ENCODE measurements at regions not wholly inside any gene's neighbourhood (a gene's known extent, or its start where the extent isn't known, plus 50 kb on each side); places are given as distances from the start of the nearest gene placed in this dataset.

GRCh38 chr4:156475322-156475721, 496.3 kb downstream of the PDGFC start:
- H3K4me3 ChIP-seq (ENCODE audit: low read depth, low read length): no peak overlapping the region
- H3K4me1 ChIP-seq (ENCODE audit: insufficient read depth): no peaks in the 10 kb centered on the region
- peak; percentile 32 for DNase-seq (ENCODE audit: extremely low spot score)
- H3K27ac ChIP-seq (ENCODE audit: low read depth): no peak overlapping the region
- H3K36me3 ChIP-seq (ENCODE audit: insufficient read depth): no peaks in the 10 kb centered on the region

- Histone ChIP-seq H3K4me1 (ENCODE audit: insufficient read depth) (no peaks in the 10 kb centered on the region), H3K36me3 (ENCODE audit: insufficient read depth) (no peaks in the 10 kb centered on the region), H3K27ac (ENCODE audit: low read depth) (no peak overlapping the region), H3K4me3 (ENCODE audit: low read depth, low read length) (no peak overlapping the region)
- no peak for DNase-seq (ENCODE audit: extremely low spot score)
- WGBS: 77% methylated on average over 3 of the region's 3 CpGs
These were observed 498.4 kb downstream of the PDGFC start for GRCh38 chr4:156473151-156473550.

- H3K27ac ChIP-seq (ENCODE audit: low read depth): no peak overlapping the region
- 88% methylated on average over 1 of the region's 1 CpG for WGBS
- H3K4me1 ChIP-seq (ENCODE audit: insufficient read depth): no peaks in the 10 kb centered on the region
- H3K4me3 ChIP-seq (ENCODE audit: low read depth, low read length): no peak overlapping the region
- H3K36me3 ChIP-seq (ENCODE audit: insufficient read depth): no peaks in the 10 kb centered on the region
- DNase-seq (ENCODE audit: extremely low spot score): no peak
These were observed 499.0 kb downstream of the PDGFC start for GRCh38 chr4:156472624-156473023.

GRCh38 chr4:156459584-156459983, 505.9 kb upstream of the CTSO start:
- H3K27ac ChIP-seq (ENCODE audit: low read depth): no peak overlapping the region
- no peak for DNase-seq (ENCODE audit: extremely low spot score)
- no peaks in the 10 kb centered on the region for H3K4me1 ChIP-seq (ENCODE audit: insufficient read depth)
- WGBS: 86% methylated on average over 5 of the region's 5 CpGs
- no peak overlapping the region for H3K4me3 ChIP-seq (ENCODE audit: low read depth, low read length)
- H3K36me3 ChIP-seq (ENCODE audit: insufficient read depth): no peaks in the 10 kb centered on the region

GRCh38 chr4:156456830-156457229, 503.2 kb upstream of the CTSO start:
- no peak overlapping the region for H3K4me3 ChIP-seq (ENCODE audit: low read depth, low read length)
- DNase-seq (ENCODE audit: extremely low spot score): no peak
- no peaks in the 10 kb centered on the region for H3K4me1 ChIP-seq (ENCODE audit: insufficient read depth)
- no peak overlapping the region for H3K27ac ChIP-seq (ENCODE audit: low read depth)
- no peaks in the 10 kb centered on the region for H3K36me3 ChIP-seq (ENCODE audit: insufficient read depth)
- 91% methylated on average over 2 of the region's 2 CpGs for WGBS

GRCh38 chr4:156443488-156443887, 489.8 kb upstream of the CTSO start:
- Histone ChIP-seq H3K4me1 (ENCODE audit: insufficient read depth) (no peaks in the 10 kb centered on the region), H3K36me3 (ENCODE audit: insufficient read depth) (no peaks in the 10 kb centered on the region), H3K4me3 (ENCODE audit: low read depth, low read length) (no peak overlapping the region), H3K27ac (ENCODE audit: low read depth) (no peak overlapping the region)
- no peak for DNase-seq (ENCODE audit: extremely low spot score)
- WGBS: 98% methylated on average over 10 of the region's 10 CpGs

- DNase-seq (ENCODE audit: extremely low spot score): no peak
- Histone ChIP-seq H3K4me1 (ENCODE audit: insufficient read depth) (no peaks in the 10 kb centered on the region), H3K4me3 (ENCODE audit: low read depth, low read length) (no peak overlapping the region), H3K36me3 (ENCODE audit: insufficient read depth) (no peaks in the 10 kb centered on the region), H3K27ac (ENCODE audit: low read depth) (no peak overlapping the region)
These were observed 489.2 kb upstream of the CTSO start for GRCh38 chr4:156442912-156443311.

- WGBS: 78% methylated on average over 4 of the region's 4 CpGs
These were observed 486.0 kb upstream of the CTSO start for GRCh38 chr4:156439576-156440200.

GRCh38 chr4:156437666-156438065, 484.0 kb upstream of the CTSO start:
- WGBS: 48% methylated on average over 2 of the region's 2 CpGs
- Histone ChIP-seq H3K27ac (ENCODE audit: low read depth) (no peak overlapping the region), H3K4me1 (ENCODE audit: insufficient read depth) (no peaks in the 10 kb centered on the region), H3K36me3 (ENCODE audit: insufficient read depth) (no peaks in the 10 kb centered on the region), H3K4me3 (ENCODE audit: low read depth, low read length) (no peak overlapping the region)
- no peak for DNase-seq (ENCODE audit: extremely low spot score)

More at GRCh38 chr4:156439576-156440200, 486.0 kb upstream of the CTSO start:
- H3K4me3 ChIP-seq (ENCODE audit: low read depth, low read length): no peak overlapping the region
- no peak for DNase-seq (ENCODE audit: extremely low spot score)
- no peaks in the 10 kb centered on the region for H3K36me3 ChIP-seq (ENCODE audit: insufficient read depth)
- H3K27ac ChIP-seq (ENCODE audit: low read depth): no peak overlapping the region
- H3K4me1 ChIP-seq (ENCODE audit: insufficient read depth): no peaks in the 10 kb centered on the region

- Histone ChIP-seq H3K4me1 (ENCODE audit: insufficient read depth) (no peaks in the 10 kb centered on the region), H3K36me3 (ENCODE audit: insufficient read depth) (no peaks in the 10 kb centered on the region), H3K27ac (ENCODE audit: low read depth) (no peak overlapping the region), H3K4me3 (ENCODE audit: low read depth, low read length) (no peak overlapping the region)
- WGBS: 96% methylated on average over 1 of the region's 1 CpG
- DNase-seq (ENCODE audit: extremely low spot score): no peak
These were observed 468.9 kb upstream of the CTSO start for GRCh38 chr4:156422576-156422975.

GRCh38 chr4:156420623-156421022, 467.0 kb upstream of the CTSO start:
- no peak overlapping the region for H3K4me3 ChIP-seq (ENCODE audit: low read depth, low read length)
- no peak for DNase-seq (ENCODE audit: extremely low spot score)
- H3K4me1 ChIP-seq (ENCODE audit: insufficient read depth): no peaks in the 10 kb centered on the region
- 34% methylated on average over 1 of the region's 1 CpG for WGBS
- no peak overlapping the region for H3K27ac ChIP-seq (ENCODE audit: low read depth)
- H3K36me3 ChIP-seq (ENCODE audit: insufficient read depth): no peaks in the 10 kb centered on the region

- H3K36me3 ChIP-seq (ENCODE audit: insufficient read depth): no peaks in the 10 kb centered on the region
- no peaks in the 10 kb centered on the region for H3K4me1 ChIP-seq (ENCODE audit: insufficient read depth)
- H3K4me3 ChIP-seq (ENCODE audit: low read depth, low read length): no peak overlapping the region
- DNase-seq (ENCODE audit: extremely low spot score): no peak
- no peak overlapping the region for H3K27ac ChIP-seq (ENCODE audit: low read depth)
- WGBS: 61% methylated on average over 2 of the region's 2 CpGs
These were observed 465.5 kb upstream of the CTSO start for GRCh38 chr4:156419080-156419685.

GRCh38 chr4:156414406-156414805, 460.7 kb upstream of the CTSO start:
- H3K36me3 ChIP-seq (ENCODE audit: insufficient read depth): no peaks in the 10 kb centered on the region
- no peak overlapping the region for H3K4me3 ChIP-seq (ENCODE audit: low read depth, low read length)
- no peak for DNase-seq (ENCODE audit: extremely low spot score)
- H3K4me1 ChIP-seq (ENCODE audit: insufficient read depth): no peaks in the 10 kb centered on the region
- no peak overlapping the region for H3K27ac ChIP-seq (ENCODE audit: low read depth)

- H3K4me3 ChIP-seq (ENCODE audit: low read depth, low read length): no peak overlapping the region
- no peak for DNase-seq (ENCODE audit: extremely low spot score)
- H3K27ac ChIP-seq (ENCODE audit: low read depth): no peak overlapping the region
- 17% methylated on average over 3 of the region's 3 CpGs for WGBS
- H3K36me3 ChIP-seq (ENCODE audit: insufficient read depth): no peaks in the 10 kb centered on the region
- H3K4me1 ChIP-seq (ENCODE audit: insufficient read depth): no peaks in the 10 kb centered on the region
These were observed 459.8 kb upstream of the CTSO start for GRCh38 chr4:156413239-156414135.

Measured in urinary bladder (tissue), 3 donors.